Neural cell (in vitro differentiated cells): ENCODE measurements at regions not wholly inside any gene's neighbourhood (a gene's known extent, or its start where the extent isn't known, plus 50 kb on each side); places are given as distances from the start of the nearest gene placed in this dataset.

Experiments used
- H2AFZ ChIP-seq: fragments of 200-600, 300-800 bp; sonication (generic), shearing (Covaris generic); 2 replicates; pipeline ENCODE4 v1.6.0; 2014; ENCODE audit warnings: low read depth, mild to moderate bottlenecking, antibody characterized with exemption, low read length, moderate library complexity
- H3F3A ChIP-seq: fragments of 200-600 bp; shearing (Covaris generic); 2 replicates; pipeline ENCODE4 v1.6.1; 2016; ENCODE audit warnings: mild to moderate bottlenecking, moderate library complexity, mixed read lengths, antibody characterized with exemption, low read length; ENCODE audit not compliant: insufficient read depth, poor library complexity, severe bottlenecking
- H3K27ac ChIP-seq: fragments of 200-600, 300-800 bp; sonication (generic), shearing (Covaris generic); 2 replicates; pipeline ENCODE4 v1.5.1; 2014; ENCODE audit warnings: mild to moderate bottlenecking, low read length, moderate library complexity
- H3K27me3 ChIP-seq: fragments of 300-800, 200-600 bp; sonication (generic), shearing (Covaris generic); 2 replicates; pipeline ENCODE4 v1.6.0; 2014; ENCODE audit warnings: mild to moderate bottlenecking, low read depth, low read length, moderate library complexity; ENCODE audit not compliant: insufficient read depth
- H3K36me3 ChIP-seq: fragments of 300-800, 200-600 bp; sonication (generic), shearing (Covaris generic); 2 replicates; pipeline ENCODE4 v1.5.1; 2014; ENCODE audit warnings: mild to moderate bottlenecking, antibody characterized with exemption, low read length, moderate library complexity; ENCODE audit not compliant: insufficient read depth
- H3K4me2 ChIP-seq: fragments of 300-800, 200-600 bp; sonication (generic), shearing (Covaris generic); 2 replicates; pipeline ENCODE4 v1.6.0; 2014; ENCODE audit warnings: mild to moderate bottlenecking, low read length
- H3K4me3 ChIP-seq: fragments of 300-800, 200-600 bp; sonication (generic), shearing (Covaris generic); 2 replicates; pipeline ENCODE4 v1.5.1; 2014; ENCODE audit warnings: mild to moderate bottlenecking, low read length, moderate library complexity
- H3K79me2 ChIP-seq: fragments of 200-600 bp; shearing (Covaris generic); replicated peaks from 2 replicates; pipeline ENCODE4 v1.6.0; 2014; ENCODE audit warnings: mild to moderate bottlenecking, low read length, moderate library complexity; ENCODE audit not compliant: insufficient read depth
- H3K9ac ChIP-seq: fragments of 300-800, 200-600 bp; sonication (generic), shearing (Covaris generic); 2 replicates; pipeline ENCODE4 v1.6.1; 2016; ENCODE audit warnings: mild to moderate bottlenecking, low read length, mixed read lengths
- H3K9me2 ChIP-seq: fragments of 200-600 bp; shearing (Covaris generic); 2 replicates; pipeline ENCODE4 v1.6.1; 2016; ENCODE audit warnings: mild to moderate bottlenecking, low read length, mixed read lengths; ENCODE audit not compliant: insufficient read depth
- H3K9me3 ChIP-seq: fragments of 200-600, 300-800 bp; sonication (generic), shearing (Covaris generic); 2 replicates; pipeline ENCODE4 v1.6.1; 2016; ENCODE audit warnings: mild to moderate bottlenecking, mixed run types, low read length, moderate library complexity, mixed read lengths
- H4K20me1 ChIP-seq: fragments of 200-600 bp; shearing (Covaris generic); 2 replicates; pipeline ENCODE4 v1.6.1; 2016; ENCODE audit warnings: mild to moderate bottlenecking, mixed run types; ENCODE audit not compliant: insufficient read depth
- EP300 ChIP-seq: fragments of 450-650 bp; conservative IDR thresholded peaks from 2 replicates; pipeline ENCODE4 v1.6.1; 2014; ENCODE audit warnings: antibody characterized with exemption, mild to moderate bottlenecking, moderate library complexity; ENCODE audit not compliant: poor library complexity, severe bottlenecking
- EZH2 ChIP-seq: fragments of 200-600, 300-800 bp; shearing (Covaris generic), sonication (generic); IDR thresholded peaks from 2 replicates; pipeline ENCODE4 v1.6.1; 2014; ENCODE audit warnings: antibody characterized with exemption, low read length, borderline replicate concordance, mild to moderate bottlenecking; ENCODE audit not compliant: insufficient read depth, poor library complexity, severe bottlenecking
- MXI1 ChIP-seq: fragments of 450-650 bp; conservative IDR thresholded peaks from 2 replicates; pipeline ENCODE4 v1.6.1; 2014; ENCODE audit warnings: antibody characterized with exemption, mild to moderate bottlenecking; ENCODE audit not compliant: poor library complexity, severe bottlenecking
- POLR2AphosphoS5 ChIP-seq: IDR thresholded peaks from 2 replicates; pipeline ENCODE4 v1.6.1; 2012
- RAD21 ChIP-seq: fragments of 450-650 bp; conservative IDR thresholded peaks from 2 replicates; pipeline ENCODE4 v1.6.1; 2014; ENCODE audit warnings: antibody characterized with exemption, mild to moderate bottlenecking, moderate library complexity
- REST ChIP-seq: IDR thresholded peaks from 2 replicates; pipeline ENCODE4 v1.6.1; 2012; ENCODE audit warnings: borderline replicate concordance
- SMC3 ChIP-seq: fragments of 450-650 bp; conservative IDR thresholded peaks from 2 replicates; pipeline ENCODE4 v1.6.1; 2014; ENCODE audit warnings: antibody characterized with exemption, mild to moderate bottlenecking, moderate library complexity; ENCODE audit not compliant: poor library complexity
- TAF1 ChIP-seq: IDR thresholded peaks from 2 replicates; pipeline ENCODE4 v1.6.1; 2012; ENCODE audit warnings: low read depth
- TF ChIP-seq, protein P1 (sequence below): fragments of 450-650 bp; IDR thresholded peaks from 2 replicates; pipeline ENCODE4 v1.5.1; 2014; ENCODE audit warnings: antibody characterized with exemption, mild to moderate bottlenecking, moderate library complexity; ENCODE audit not compliant: poor library complexity, severe bottlenecking

DNA sequence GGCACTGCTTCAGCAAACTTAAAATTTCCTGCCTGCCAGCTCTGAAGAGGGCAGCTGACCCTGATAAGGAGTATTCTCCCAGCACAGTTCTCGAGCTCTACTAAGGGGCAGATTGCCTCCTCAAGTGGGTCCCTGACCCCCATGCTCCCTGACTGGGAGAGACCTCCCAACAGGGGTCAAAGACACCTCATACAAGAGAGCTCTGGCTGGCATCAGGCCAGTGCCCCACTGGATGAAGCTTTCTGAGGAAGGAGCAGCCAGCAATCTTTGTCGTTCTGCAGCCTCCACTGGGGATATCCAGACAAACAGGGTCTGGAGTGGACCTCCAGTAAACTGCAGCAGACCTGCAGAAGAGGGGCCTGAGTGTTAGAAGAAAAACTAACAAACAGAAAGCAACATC, 1118.3 kb upstream of the ADGRL3 start:
- Histone ChIP-seq H2AFZ (no peak overlapping the region), H3K27me3 (no peaks in the 10 kb centered on the region), H3K9me2 (no peaks in the 10 kb centered on the region), H3F3A (no peaks in the 10 kb centered on the region), H4K20me1 (no peaks in the 10 kb centered on the region), H3K36me3 (no peaks in the 10 kb centered on the region), H3K4me3 (no peak overlapping the region), H3K27ac (no peak overlapping the region), H3K9me3 (no peaks in the 10 kb centered on the region), H3K79me2 (no peaks in the 10 kb centered on the region), H3K9ac (no peak overlapping the region), H3K4me2 (no peak overlapping the region)
- TF ChIP-seq SMC3 (no peak), EP300 (no peak), REST (no peak), EZH2 (no peak), MXI1 (no peak), POLR2AphosphoS5 (no peak)
- TF ChIP-seq, protein P1, sequence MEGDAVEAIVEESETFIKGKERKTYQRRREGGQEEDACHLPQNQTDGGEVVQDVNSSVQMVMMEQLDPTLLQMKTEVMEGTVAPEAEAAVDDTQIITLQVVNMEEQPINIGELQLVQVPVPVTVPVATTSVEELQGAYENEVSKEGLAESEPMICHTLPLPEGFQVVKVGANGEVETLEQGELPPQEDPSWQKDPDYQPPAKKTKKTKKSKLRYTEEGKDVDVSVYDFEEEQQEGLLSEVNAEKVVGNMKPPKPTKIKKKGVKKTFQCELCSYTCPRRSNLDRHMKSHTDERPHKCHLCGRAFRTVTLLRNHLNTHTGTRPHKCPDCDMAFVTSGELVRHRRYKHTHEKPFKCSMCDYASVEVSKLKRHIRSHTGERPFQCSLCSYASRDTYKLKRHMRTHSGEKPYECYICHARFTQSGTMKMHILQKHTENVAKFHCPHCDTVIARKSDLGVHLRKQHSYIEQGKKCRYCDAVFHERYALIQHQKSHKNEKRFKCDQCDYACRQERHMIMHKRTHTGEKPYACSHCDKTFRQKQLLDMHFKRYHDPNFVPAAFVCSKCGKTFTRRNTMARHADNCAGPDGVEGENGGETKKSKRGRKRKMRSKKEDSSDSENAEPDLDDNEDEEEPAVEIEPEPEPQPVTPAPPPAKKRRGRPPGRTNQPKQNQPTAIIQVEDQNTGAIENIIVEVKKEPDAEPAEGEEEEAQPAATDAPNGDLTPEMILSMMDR: no peak

DNA sequence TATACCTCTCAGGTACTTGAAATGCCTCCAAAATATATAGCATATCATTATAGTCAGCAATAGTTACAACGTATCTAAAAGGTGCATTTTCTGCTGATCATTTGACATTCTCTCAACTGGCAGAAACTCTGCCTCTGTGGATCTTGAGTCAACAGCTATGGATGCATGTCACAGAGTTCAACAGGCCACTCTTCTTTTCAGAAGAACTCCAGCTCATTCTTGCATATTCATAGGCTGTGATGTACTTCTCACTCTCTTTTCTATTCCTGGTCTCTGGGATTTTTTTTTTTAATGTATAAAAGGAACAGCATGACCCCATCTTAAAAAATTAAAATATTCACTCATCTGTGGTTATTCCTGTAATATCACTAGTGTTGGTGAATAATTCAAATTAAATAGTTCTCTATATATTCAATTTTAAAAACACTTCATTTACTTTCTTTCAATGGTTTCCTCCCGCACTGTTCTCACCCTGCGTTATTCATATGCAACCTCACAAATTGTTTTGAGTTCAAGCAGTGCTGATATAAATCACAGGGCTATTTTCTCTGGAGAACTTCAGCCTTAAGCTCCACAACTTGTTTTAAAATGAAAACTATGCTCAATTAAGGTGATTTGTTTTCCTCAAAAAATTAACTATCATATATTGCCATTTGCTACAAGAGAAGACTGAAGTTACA, 1111.2 kb upstream of the ADGRL3 start:
- Histone ChIP-seq H3K4me2 (no peak overlapping the region), H3K36me3 (no peaks in the 10 kb centered on the region), H3F3A (no peaks in the 10 kb centered on the region), H3K27ac (no peak overlapping the region), H3K9me3 (no peaks in the 10 kb centered on the region), H4K20me1 (no peaks in the 10 kb centered on the region), H3K4me3 (no peak overlapping the region), H3K27me3 (no peaks in the 10 kb centered on the region), H3K9me2 (no peaks in the 10 kb centered on the region), H2AFZ (no peak overlapping the region), H3K79me2 (no peaks in the 10 kb centered on the region), H3K9ac (no peak overlapping the region)
- TF ChIP-seq POLR2AphosphoS5 (no peak), EP300 (no peak), TAF1 (no peak), REST (no peak), RAD21 (no peak), SMC3 (no peak), EZH2 (no peak), MXI1 (no peak)
- TF ChIP-seq, protein P1: no peak
